GM23338 (cell line): ENCODE measurements at regions not wholly inside any gene's neighbourhood (a gene's known extent, or its start where the extent isn't known, plus 50 kb on each side); places are given as distances from the start of the nearest gene placed in this dataset.

Experiments
- EZH2 ChIP-seq: fragments of 200-600 bp; sonication (generic); IDR thresholded peaks from one replicate; pipeline ENCODE4 v1.8.0; 2017; ENCODE audit warnings: antibody characterized with exemption, mild to moderate bottlenecking, low read depth; ENCODE audit not compliant: unreplicated experiment
- EZH2phosphoT487 ChIP-seq: fragments of 200-600 bp; sonication (generic); IDR thresholded peaks from one replicate; pipeline ENCODE4 v1.8.1; 2018; ENCODE audit warnings: antibody characterized with exemption; ENCODE audit not compliant: unreplicated experiment
- NANOG ChIP-seq: IDR thresholded peaks from 2 replicates; pipeline ENCODE4 v1.6.1; 2016; ENCODE audit warnings: antibody characterized with exemption, borderline replicate concordance
- POLR2AphosphoS5 ChIP-seq: IDR thresholded peaks from 2 replicates; pipeline ENCODE4 v1.6.1; 2016; ENCODE audit warnings: antibody characterized with exemption, low read depth
- TF ChIP-seq, protein P1 (sequence below), 2 experiments: fragments of 200-600 bp in 1 of 2; sonication (generic) in 1 of 2; conservative IDR thresholded peaks; 2 replicates each; pipeline versions ENCODE4 v1.5.1 to v1.6.1; 2016 to 2017; ENCODE audit warnings: antibody characterized with exemption in 2 of 2, low read depth in 2 of 2, mild to moderate bottlenecking in 2 of 2, moderate library complexity in 1 of 2
- TF ChIP-seq, protein P2 (sequence below): IDR thresholded peaks from one replicate; pipeline ENCODE4 v1.6.1; 2018; ENCODE audit warnings: antibody characterized with exemption; ENCODE audit not compliant: unreplicated experiment

DNA sequence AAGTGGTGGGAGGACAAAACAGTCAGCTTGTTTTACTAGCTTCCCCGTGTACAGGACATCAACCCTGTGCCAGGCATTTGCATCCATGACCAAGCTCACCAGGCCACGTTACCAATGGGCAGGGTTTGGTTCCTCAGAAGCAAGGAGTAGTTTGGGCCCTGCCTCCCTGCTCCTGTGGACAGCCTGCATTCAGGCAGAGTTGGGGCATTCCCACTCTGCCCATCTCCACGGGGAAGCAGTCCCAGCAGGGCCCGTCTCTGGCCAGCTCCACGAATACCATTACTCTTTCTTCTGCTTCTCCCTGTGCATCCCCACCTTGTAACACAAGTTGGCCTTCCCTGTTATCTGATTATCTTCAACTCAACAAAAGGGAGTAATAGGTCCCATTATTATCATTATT lies 54.0 kb upstream of the RIOK3 start:
- TF ChIP-seq, protein P1, sequence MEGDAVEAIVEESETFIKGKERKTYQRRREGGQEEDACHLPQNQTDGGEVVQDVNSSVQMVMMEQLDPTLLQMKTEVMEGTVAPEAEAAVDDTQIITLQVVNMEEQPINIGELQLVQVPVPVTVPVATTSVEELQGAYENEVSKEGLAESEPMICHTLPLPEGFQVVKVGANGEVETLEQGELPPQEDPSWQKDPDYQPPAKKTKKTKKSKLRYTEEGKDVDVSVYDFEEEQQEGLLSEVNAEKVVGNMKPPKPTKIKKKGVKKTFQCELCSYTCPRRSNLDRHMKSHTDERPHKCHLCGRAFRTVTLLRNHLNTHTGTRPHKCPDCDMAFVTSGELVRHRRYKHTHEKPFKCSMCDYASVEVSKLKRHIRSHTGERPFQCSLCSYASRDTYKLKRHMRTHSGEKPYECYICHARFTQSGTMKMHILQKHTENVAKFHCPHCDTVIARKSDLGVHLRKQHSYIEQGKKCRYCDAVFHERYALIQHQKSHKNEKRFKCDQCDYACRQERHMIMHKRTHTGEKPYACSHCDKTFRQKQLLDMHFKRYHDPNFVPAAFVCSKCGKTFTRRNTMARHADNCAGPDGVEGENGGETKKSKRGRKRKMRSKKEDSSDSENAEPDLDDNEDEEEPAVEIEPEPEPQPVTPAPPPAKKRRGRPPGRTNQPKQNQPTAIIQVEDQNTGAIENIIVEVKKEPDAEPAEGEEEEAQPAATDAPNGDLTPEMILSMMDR (conservative IDR thresholded peaks at IDR 0.05; ENCODE audit: low read depth in 2 of 2): no peak
- TF ChIP-seq NANOG: no peak
- TF ChIP-seq, protein P2, sequence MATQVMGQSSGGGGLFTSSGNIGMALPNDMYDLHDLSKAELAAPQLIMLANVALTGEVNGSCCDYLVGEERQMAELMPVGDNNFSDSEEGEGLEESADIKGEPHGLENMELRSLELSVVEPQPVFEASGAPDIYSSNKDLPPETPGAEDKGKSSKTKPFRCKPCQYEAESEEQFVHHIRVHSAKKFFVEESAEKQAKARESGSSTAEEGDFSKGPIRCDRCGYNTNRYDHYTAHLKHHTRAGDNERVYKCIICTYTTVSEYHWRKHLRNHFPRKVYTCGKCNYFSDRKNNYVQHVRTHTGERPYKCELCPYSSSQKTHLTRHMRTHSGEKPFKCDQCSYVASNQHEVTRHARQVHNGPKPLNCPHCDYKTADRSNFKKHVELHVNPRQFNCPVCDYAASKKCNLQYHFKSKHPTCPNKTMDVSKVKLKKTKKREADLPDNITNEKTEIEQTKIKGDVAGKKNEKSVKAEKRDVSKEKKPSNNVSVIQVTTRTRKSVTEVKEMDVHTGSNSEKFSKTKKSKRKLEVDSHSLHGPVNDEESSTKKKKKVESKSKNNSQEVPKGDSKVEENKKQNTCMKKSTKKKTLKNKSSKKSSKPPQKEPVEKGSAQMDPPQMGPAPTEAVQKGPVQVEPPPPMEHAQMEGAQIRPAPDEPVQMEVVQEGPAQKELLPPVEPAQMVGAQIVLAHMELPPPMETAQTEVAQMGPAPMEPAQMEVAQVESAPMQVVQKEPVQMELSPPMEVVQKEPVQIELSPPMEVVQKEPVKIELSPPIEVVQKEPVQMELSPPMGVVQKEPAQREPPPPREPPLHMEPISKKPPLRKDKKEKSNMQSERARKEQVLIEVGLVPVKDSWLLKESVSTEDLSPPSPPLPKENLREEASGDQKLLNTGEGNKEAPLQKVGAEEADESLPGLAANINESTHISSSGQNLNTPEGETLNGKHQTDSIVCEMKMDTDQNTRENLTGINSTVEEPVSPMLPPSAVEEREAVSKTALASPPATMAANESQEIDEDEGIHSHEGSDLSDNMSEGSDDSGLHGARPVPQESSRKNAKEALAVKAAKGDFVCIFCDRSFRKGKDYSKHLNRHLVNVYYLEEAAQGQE: no peak
- TF ChIP-seq POLR2AphosphoS5: no peak
- TF ChIP-seq EZH2: no peak
- TF ChIP-seq EZH2phosphoT487: no peak
